ENCODE measurements at regions not wholly inside any gene's neighbourhood (a gene's known extent, or its start where the extent isn't known, plus 50 kb on each side); places are given as distances from the start of the nearest gene placed in this dataset.

GRCh38 chr9:85200726-85201404 is 531.3 kb downstream of the NTRK2 start:
- ATAC-seq (ENCODE audit: low read depth in 2 of 2) (no peak), DNase-seq (no peak)
- H3K27me3 ChIP-seq (ENCODE audit: control insufficient read depth, insufficient read depth, low read length): no peaks in the 10 kb centered on the region
- no peaks in the 10 kb centered on the region for H3K36me3 ChIP-seq (ENCODE audit: control insufficient read depth, insufficient read depth, low read length)
- no peaks in the 10 kb centered on the region for H3K4me1 Mint-ChIP-seq
- no peaks in the 10 kb centered on the region for H3K9me3 ChIP-seq (ENCODE audit: control insufficient read depth in 2 of 2, low read length in 2 of 2)
- no peaks in the 10 kb centered on the region for H3K27me3 Mint-ChIP-seq
- no peak overlapping the region for H3K27ac Mint-ChIP-seq
- no peaks in the 10 kb centered on the region for H3K4me1 ChIP-seq (ENCODE audit: control insufficient read depth, insufficient read depth, low read length, poor library complexity, severe bottlenecking)
- H3K27ac ChIP-seq (ENCODE audit: insufficient read depth, low read length, poor library complexity, severe bottlenecking): no peak overlapping the region
- H3K4me3 ChIP-seq (ENCODE audit: low read depth, low read length): no peak overlapping the region
- H3K36me3 Mint-ChIP-seq: no peaks in the 10 kb centered on the region
- H3K4me3 Mint-ChIP-seq: no peak overlapping the region
- peaks cover 0 to 2% (median 0%) of the 10 kb centered on the region in 7 donors for H3K9me3 Mint-ChIP-seq

- Mint-ChIP-seq H3K4me1 (no peaks in the 10 kb centered on the region), H3K27ac (no peak overlapping the region), H3K9me3 (peaks cover 0 to 2% (median 0%) of the 10 kb centered on the region in 7 donors), H3K36me3 (no peaks in the 10 kb centered on the region), H3K27me3 (no peaks in the 10 kb centered on the region), H3K4me3 (no peak overlapping the region)
- DNase-seq (no peak), ATAC-seq (ENCODE audit: low read depth in 2 of 2) (no peak)
- Histone ChIP-seq H3K27me3 (ENCODE audit: control insufficient read depth, insufficient read depth, low read length) (no peaks in the 10 kb centered on the region), H3K9me3 (ENCODE audit: control insufficient read depth in 2 of 2, low read length in 2 of 2) (no peaks in the 10 kb centered on the region), H3K36me3 (ENCODE audit: control insufficient read depth, insufficient read depth, low read length) (no peaks in the 10 kb centered on the region), H3K4me1 (ENCODE audit: control insufficient read depth, insufficient read depth, low read length, poor library complexity, severe bottlenecking) (no peaks in the 10 kb centered on the region), H3K27ac (ENCODE audit: insufficient read depth, low read length, poor library complexity, severe bottlenecking) (no peak overlapping the region), H3K4me3 (ENCODE audit: low read depth, low read length) (no peak overlapping the region)
Measured at GRCh38 chr9:85199866-85200495, 530.5 kb downstream of the NTRK2 start.

- H3K27me3 Mint-ChIP-seq: no peaks in the 10 kb centered on the region
- H3K9me3 ChIP-seq (ENCODE audit: control insufficient read depth in 2 of 2, low read length in 2 of 2): no peaks in the 10 kb centered on the region
Measured at GRCh38 chr9:85192750-85193149, 523.2 kb downstream of the NTRK2 start.

GRCh38 chr9:85186218-85186585 is 516.7 kb downstream of the NTRK2 start:
- no peaks in the 10 kb centered on the region for H3K36me3 ChIP-seq (ENCODE audit: control insufficient read depth, insufficient read depth, low read length)
- Mint-ChIP-seq H3K36me3 (no peaks in the 10 kb centered on the region), H3K4me3 (no peak overlapping the region), H3K4me1 (no peaks in the 10 kb centered on the region), H3K9me3 (peaks cover 0 to 4% (median 2%) of the 10 kb centered on the region in 7 donors), H3K27me3 (peaks cover 4% of the 10 kb centered on the region), H3K27ac (no peak overlapping the region)
- no peak for ATAC-seq (ENCODE audit: low read depth in 2 of 2)
- no peak for DNase-seq
- no peak overlapping the region for H3K4me3 ChIP-seq (ENCODE audit: low read depth, low read length)
- H3K9me3 ChIP-seq (ENCODE audit: control insufficient read depth in 2 of 2, low read length in 2 of 2): no peaks in the 10 kb centered on the region
- no peaks in the 10 kb centered on the region for H3K4me1 ChIP-seq (ENCODE audit: control insufficient read depth, insufficient read depth, low read length, poor library complexity, severe bottlenecking)
- no peak overlapping the region for H3K27ac ChIP-seq (ENCODE audit: insufficient read depth, low read length, poor library complexity, severe bottlenecking)
- no peaks in the 10 kb centered on the region for H3K27me3 ChIP-seq (ENCODE audit: control insufficient read depth, insufficient read depth, low read length)

More at GRCh38 chr9:85192750-85193149, 523.2 kb downstream of the NTRK2 start:
- Histone ChIP-seq H3K27me3 (ENCODE audit: control insufficient read depth, insufficient read depth, low read length) (no peaks in the 10 kb centered on the region), H3K27ac (ENCODE audit: insufficient read depth, low read length, poor library complexity, severe bottlenecking) (no peak overlapping the region), H3K4me3 (ENCODE audit: low read depth, low read length) (no peak overlapping the region), H3K36me3 (ENCODE audit: control insufficient read depth, insufficient read depth, low read length) (no peaks in the 10 kb centered on the region), H3K4me1 (ENCODE audit: control insufficient read depth, insufficient read depth, low read length, poor library complexity, severe bottlenecking) (no peaks in the 10 kb centered on the region)
- Mint-ChIP-seq H3K9me3 (peaks cover 1 to 11% (median 4%) of the 10 kb centered on the region in 7 donors), H3K36me3 (no peaks in the 10 kb centered on the region), H3K4me3 (no peak overlapping the region), H3K27ac (no peak overlapping the region), H3K4me1 (no peaks in the 10 kb centered on the region)
- ATAC-seq (ENCODE audit: low read depth in 2 of 2) (no peak), DNase-seq (no peak)

GRCh38 chr9:85185486-85186217 is 516.1 kb downstream of the NTRK2 start:
- H3K27me3 ChIP-seq (ENCODE audit: control insufficient read depth, insufficient read depth, low read length): no peaks in the 10 kb centered on the region
- H3K36me3 Mint-ChIP-seq: no peaks in the 10 kb centered on the region
- no peak overlapping the region for H3K27ac ChIP-seq (ENCODE audit: insufficient read depth, low read length, poor library complexity, severe bottlenecking)
- no peak overlapping the region for H3K27ac Mint-ChIP-seq
- H3K27me3 Mint-ChIP-seq: peaks cover 4% of the 10 kb centered on the region
- H3K36me3 ChIP-seq (ENCODE audit: control insufficient read depth, insufficient read depth, low read length): no peaks in the 10 kb centered on the region
- no peaks in the 10 kb centered on the region for H3K4me1 Mint-ChIP-seq
- no peaks in the 10 kb centered on the region for H3K9me3 ChIP-seq (ENCODE audit: control insufficient read depth in 2 of 2, low read length in 2 of 2)
- DNase-seq (no peak), ATAC-seq (ENCODE audit: low read depth in 2 of 2) (no peak)
- no peaks in the 10 kb centered on the region for H3K4me1 ChIP-seq (ENCODE audit: control insufficient read depth, insufficient read depth, low read length, poor library complexity, severe bottlenecking)
- peaks cover 0 to 4% (median 2%) of the 10 kb centered on the region in 7 donors for H3K9me3 Mint-ChIP-seq
- no peak overlapping the region for H3K4me3 ChIP-seq (ENCODE audit: low read depth, low read length)
- H3K4me3 Mint-ChIP-seq: no peak overlapping the region

- no peak overlapping the region for H3K4me3 Mint-ChIP-seq
- DNase-seq: no peak
- no peak overlapping the region for H3K27ac Mint-ChIP-seq
- no peaks in the 10 kb centered on the region for H3K9me3 Mint-ChIP-seq
- Histone ChIP-seq H3K9me3 (ENCODE audit: control insufficient read depth in 2 of 2, low read length in 2 of 2) (no peaks in the 10 kb centered on the region), H3K4me1 (ENCODE audit: control insufficient read depth, insufficient read depth, low read length, poor library complexity, severe bottlenecking) (no peaks in the 10 kb centered on the region), H3K27ac (ENCODE audit: insufficient read depth, low read length, poor library complexity, severe bottlenecking) (no peak overlapping the region), H3K4me3 (ENCODE audit: low read depth, low read length) (no peak overlapping the region), H3K27me3 (ENCODE audit: control insufficient read depth, insufficient read depth, low read length) (no peaks in the 10 kb centered on the region), H3K36me3 (ENCODE audit: control insufficient read depth, insufficient read depth, low read length) (no peaks in the 10 kb centered on the region)
- no peaks in the 10 kb centered on the region for H3K4me1 Mint-ChIP-seq
- H3K36me3 Mint-ChIP-seq: no peaks in the 10 kb centered on the region
- no peak for ATAC-seq (ENCODE audit: low read depth in 2 of 2)
- H3K27me3 Mint-ChIP-seq: peaks cover 4% of the 10 kb centered on the region
Measured at GRCh38 chr9:85182383-85182782, 512.9 kb downstream of the NTRK2 start.

GRCh38 chr9:85178474-85178873 is 508.9 kb downstream of the NTRK2 start:
- Mint-ChIP-seq H3K9me3 (no peaks in the 10 kb centered on the region), H3K27me3 (no peaks in the 10 kb centered on the region), H3K36me3 (no peaks in the 10 kb centered on the region), H3K4me3 (no peak overlapping the region), H3K27ac (no peak overlapping the region), H3K4me1 (no peaks in the 10 kb centered on the region)
- Histone ChIP-seq H3K36me3 (ENCODE audit: control insufficient read depth, insufficient read depth, low read length) (no peaks in the 10 kb centered on the region), H3K9me3 (ENCODE audit: control insufficient read depth in 2 of 2, low read length in 2 of 2) (no peaks in the 10 kb centered on the region), H3K27me3 (ENCODE audit: control insufficient read depth, insufficient read depth, low read length) (no peaks in the 10 kb centered on the region), H3K4me1 (ENCODE audit: control insufficient read depth, insufficient read depth, low read length, poor library complexity, severe bottlenecking) (no peaks in the 10 kb centered on the region), H3K27ac (ENCODE audit: insufficient read depth, low read length, poor library complexity, severe bottlenecking) (no peak overlapping the region), H3K4me3 (ENCODE audit: low read depth, low read length) (no peak overlapping the region)
- ATAC-seq (ENCODE audit: low read depth in 2 of 2) (no peak), DNase-seq (no peak)
